HG03571 (cell line): ENCODE measurements at regions not wholly inside any gene's neighbourhood (a gene's known extent, or its start where the extent isn't known, plus 50 kb on each side); places are given as distances from the start of the nearest gene placed in this dataset.
"Not testable (repeated sequence)": the region's sequence is repeated elsewhere in the genome, so short reads cannot be mapped to it uniquely, and the experiment has no call there.

ENCODE experiments used
- ATAC-seq: cut with Tn5 transposase; IDR thresholded peaks from one replicate; pipeline ENCODE4 v1.9.1; 2021; ENCODE audit not compliant: unreplicated experiment

DNA sequence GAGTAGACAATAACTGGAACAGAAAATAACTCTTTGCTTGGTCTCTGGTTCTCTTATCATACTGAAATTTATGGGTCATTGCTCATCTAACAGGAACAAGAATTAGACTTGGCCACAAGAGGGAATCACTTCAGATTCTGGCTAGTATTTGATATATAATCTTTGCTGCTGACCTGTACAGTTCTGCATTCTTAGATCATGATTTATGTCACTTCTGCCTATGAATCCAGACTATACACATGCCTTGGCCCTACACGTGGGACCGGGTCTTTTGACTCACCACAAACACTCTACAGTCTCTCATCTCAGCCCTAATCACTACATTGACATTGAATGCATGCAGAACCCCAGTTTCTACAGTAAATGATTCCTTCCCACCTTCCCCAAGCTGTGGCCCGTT is 162.5 kb upstream of the SOX2 start:
- no peak for ATAC-seq

- ATAC-seq: no peak
Measured at GRCh38 chr3:181541414-181541813, 170.3 kb upstream of the SOX2 start.

- no peak for ATAC-seq
Measured at GRCh38 chr3:181534781-181535221, 176.9 kb upstream of the SOX2 start.

DNA sequence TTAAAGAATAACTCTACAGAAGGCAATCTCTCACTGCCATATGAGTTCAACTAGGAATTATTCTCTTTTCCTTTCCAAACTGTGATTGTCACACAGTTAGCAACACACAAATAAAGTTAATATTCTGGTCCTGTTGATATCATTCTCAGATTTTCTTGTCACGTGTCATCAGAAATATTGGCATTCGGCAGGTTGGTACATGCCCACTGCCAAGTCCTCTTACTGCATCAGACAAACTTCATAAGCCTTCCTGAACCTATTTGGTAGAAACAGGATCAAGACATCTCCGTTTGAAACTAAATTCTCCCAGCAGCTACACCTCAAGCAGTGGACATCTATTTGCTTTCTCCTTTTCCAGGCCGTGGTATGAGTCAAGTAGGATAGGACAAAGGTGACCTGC is 177.9 kb upstream of the SOX2 start:
- ATAC-seq: no peak

GRCh38 chr3:181530584-181530983 is 181.1 kb upstream of the SOX2 start:
- ATAC-seq: no peak

GRCh38 chr3:181521831-181522230 is 189.9 kb upstream of the SOX2 start:
- no peak for ATAC-seq

GRCh38 chr3:181518222-181518621 is 193.5 kb upstream of the SOX2 start:
- ATAC-seq: no peak

- ATAC-seq: no peak
Measured at GRCh38 chr3:181512787-181513186, 198.9 kb upstream of the SOX2 start.

GRCh38 chr3:181510500-181510899 is 201.2 kb upstream of the SOX2 start:
- no peak for ATAC-seq

DNA sequence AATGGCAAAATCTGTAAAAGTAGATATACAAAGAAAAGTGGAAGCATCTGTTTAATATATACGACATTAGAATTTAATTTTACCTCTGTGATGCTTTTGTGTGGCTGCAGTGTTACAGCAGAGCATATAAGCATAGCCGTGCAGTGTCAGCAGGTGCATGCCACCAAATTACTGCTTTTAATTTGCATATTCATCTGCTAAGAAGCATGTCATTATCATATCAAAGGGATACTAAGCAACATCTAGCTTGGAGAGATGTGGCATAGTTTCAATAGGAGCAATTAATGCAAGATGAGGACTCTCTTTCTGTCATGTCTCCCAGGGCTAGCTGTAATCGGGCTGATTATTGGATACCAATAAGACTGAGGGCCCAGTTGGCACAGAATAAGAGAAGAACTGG is 214.4 kb upstream of the SOX2 start:
- no peak for ATAC-seq

DNA sequence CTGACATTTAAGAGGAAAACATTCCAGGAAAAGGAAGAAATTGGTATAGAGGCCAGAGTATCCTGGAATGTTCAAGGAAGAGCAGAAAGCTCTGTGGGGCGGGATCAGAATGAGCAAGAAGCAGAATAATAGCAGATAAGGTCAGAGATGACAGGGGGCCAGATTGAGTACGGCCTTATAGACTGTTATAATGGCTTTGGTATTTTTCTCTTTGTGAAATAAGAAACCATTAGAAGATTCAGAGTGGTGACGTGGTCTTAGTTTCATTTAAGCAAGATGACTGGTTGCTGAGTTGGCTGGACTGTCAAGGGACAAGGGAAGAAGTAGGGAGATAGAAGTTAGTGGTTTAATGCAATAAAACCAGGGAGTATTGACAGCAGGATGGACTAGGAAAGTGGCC is 218.3 kb upstream of the SOX2 start:
- ATAC-seq: no peak

DNA sequence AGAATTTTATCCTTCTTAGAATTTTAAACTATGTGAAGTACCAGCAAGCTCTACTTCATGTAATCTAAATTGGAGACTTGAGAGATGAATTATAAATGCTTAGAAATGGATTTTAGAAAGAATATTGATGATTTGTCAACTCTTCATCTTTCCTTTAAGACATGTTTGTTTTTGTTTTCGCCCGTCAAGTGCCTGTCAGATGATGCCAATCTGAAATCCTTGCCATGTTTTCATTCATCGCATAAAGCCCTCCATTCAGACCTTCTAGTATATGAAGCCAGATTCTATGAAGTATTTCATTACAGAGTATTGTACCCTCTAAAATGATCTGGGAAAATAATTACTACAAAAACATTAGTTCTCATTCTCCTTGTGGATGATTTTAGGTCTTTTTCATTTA is 223.2 kb upstream of the SOX2 start:
- no peak for ATAC-seq

DNA sequence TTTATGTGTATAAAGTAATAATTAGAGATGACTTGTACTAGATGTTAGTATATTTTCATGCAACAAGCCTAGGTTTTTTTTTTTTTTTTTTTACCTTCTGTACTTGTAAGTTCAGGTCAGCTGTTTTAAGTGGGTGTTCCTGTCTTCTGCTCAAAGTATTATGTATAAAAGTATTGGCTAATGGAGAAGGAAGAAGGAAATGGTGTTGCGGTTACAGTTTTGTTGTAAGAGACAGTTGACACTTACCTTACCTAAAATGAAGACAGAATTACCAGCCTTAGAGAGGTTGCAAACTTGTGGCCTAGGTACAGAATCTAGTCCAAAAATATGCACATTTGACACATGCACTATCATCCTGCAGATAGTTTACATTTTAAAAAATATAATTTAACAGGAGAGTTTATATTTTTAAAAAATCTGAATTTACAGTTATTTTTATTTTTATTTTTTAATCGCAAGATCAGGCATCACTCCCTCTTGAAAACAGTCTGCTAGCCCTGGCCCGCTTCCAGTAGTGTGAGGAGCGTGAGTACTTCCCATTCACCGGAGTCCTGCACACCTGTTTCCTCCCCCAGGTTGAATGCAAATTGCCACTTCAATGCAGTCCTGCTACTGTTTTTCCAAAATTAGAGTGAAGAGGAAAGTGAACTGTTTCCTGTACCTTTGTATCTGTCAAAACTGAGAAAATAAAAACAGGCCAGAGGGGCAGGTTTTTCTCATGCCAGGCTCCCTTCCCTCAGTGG is 224.3 kb upstream of the SOX2 start:
- no peak for ATAC-seq

DNA sequence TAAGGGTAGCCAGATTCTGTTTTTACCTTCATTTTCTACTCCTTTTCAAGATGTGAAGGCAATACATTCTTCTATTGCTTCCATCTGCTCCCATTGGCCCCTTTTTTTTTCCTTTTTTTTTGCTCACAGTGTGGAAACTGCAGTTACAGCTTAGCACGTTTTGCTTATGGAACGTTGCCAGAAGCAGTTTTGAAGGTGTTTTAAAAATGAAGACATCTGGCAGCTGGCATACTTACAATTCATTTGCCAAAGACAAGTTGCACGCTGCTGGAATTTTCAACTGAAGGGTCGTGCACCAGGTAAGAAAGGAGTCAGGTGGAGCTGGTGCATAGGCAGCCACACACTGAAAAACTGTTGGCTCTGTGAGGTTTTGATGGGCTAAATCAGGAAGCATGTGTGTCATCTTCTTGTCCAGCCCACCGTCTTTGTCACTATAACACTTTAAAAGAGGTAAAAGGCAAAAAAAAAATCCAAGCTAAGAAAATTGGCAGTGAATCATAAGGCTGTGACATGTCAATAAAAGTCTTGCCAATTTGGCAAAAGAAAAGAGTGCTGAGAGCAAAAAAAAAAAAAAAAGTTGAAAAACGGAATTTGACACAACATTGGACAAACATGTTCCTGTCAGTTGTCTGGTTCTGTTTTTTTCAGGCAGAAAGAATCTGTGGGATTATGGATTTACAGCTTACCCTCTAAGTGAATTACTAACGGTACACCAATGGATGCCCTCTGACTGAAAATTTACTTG is 225.4 kb upstream of the SOX2 start:
- ATAC-seq: no peak

DNA sequence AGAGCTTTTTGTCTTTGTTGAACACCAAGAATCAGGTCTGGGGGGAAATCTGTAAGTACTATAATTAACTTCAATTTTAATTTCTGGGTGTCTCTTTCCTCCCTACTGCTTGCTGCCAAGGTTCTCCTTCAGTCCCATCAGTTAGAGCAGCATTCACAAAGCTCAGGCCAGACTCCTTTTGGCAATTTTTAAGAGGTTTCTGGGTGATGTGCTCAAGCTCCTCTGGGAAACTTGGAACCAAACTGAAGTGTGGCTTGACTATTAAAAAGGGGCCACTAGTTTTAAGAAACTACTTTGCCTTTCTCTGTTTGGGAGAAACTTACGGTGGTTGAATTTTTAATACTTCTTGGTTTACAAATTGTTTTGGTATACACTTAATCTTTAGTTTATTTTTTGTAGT is 227.7 kb upstream of the SOX2 start:
- no peak for ATAC-seq

- not testable (repeated sequence) for ATAC-seq
Measured at GRCh38 chr3:181475146-181475545, 236.6 kb upstream of the SOX2 start.

DNA sequence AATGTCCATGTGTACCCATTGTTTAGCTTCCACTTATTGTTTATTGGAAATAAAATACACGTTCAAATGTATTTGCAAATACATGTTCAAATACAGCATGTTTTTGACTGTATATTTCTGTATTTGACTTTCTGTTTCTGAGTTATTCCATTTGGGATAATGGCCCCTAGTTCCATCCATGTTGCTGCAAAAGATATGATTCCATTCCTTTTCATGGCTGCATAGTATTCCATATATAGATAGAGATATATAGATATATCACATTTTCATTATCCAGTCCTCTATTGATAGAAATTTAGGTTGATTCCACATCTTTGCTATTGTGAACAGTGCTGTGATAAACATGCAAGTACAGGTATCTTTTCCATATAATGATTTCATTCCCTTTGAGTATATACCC is 241.4 kb upstream of the SOX2 start:
- no peak for ATAC-seq

GRCh38 chr3:181464033-181464694 is 247.6 kb upstream of the SOX2 start:
- no peak for ATAC-seq

DNA sequence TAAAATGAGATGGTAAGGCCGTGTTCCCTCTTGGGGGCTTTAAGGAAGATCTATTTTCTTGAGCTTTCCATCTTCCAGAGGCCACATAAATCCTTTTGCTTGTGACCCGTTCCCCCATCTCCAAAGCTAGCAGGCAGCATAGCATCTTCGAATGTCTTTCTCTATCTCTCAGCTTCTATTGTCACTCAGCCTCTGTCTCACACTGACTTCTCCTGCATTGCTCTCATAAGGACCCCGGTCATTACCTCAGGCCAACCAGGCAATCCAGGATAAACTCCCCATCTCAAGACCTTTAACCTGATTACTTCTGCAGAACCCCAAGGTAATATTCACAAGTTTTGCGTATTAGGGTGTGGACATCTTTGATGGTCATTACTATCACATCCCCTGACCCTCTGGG is 250.3 kb upstream of the SOX2 start:
- no peak for ATAC-seq

DNA sequence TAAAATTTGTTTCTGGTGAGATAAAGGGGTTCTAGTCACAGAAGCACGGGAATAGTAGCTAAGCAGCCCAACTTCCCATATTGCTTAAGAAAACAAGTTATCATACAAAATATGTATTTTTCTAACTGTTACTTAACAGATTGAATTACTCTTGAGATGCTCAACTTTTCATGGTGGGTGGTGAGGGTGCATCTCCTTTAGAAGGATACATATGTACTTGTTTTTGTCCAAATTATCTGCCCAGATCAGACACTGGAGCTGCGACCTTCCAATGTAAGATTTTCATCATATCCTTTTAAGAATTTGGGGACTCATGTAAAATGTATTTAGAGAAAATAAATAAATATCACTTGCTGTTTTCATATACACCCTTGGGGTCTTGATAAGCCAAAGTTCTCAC is 252.2 kb upstream of the SOX2 start:
- ATAC-seq: no peak

GRCh38 chr3:181458857-181459256 is 252.9 kb upstream of the SOX2 start:
- ATAC-seq: no peak

- ATAC-seq: no peak
Measured at GRCh38 chr3:181457756-181458155, 254.0 kb upstream of the SOX2 start.
